ENCODE measurements at regions not wholly inside any gene's neighbourhood (a gene's known extent, or its start where the extent isn't known, plus 50 kb on each side); places are given as distances from the start of the nearest gene placed in this dataset.

GRCh38 chr12:91989143-91989542 lies 156.5 kb downstream of the BTG1 start:
- TF ChIP-seq POLR2AphosphoS5 (IDR thresholded peaks at IDR 0.05; ENCODE audit: low read depth) (no peak), CTCF (IDR thresholded peaks at IDR 0.05; ENCODE audit: insufficient read depth, low read length) (no peak), SPI1 (IDR thresholded peaks at IDR 0.05; ENCODE audit: borderline replicate concordance, low read depth) (no peak), GABPA (IDR thresholded peaks at IDR 0.05; ENCODE audit: low read depth) (no peak), REST (IDR thresholded peaks at IDR 0.05; ENCODE audit: insufficient replicate concordance, low read depth) (no peak)
